HG02973 (cell line): ENCODE measurements at regions not wholly inside any gene's neighbourhood (a gene's known extent, or its start where the extent isn't known, plus 50 kb on each side); places are given as distances from the start of the nearest gene placed in this dataset.
A peak's percentile ranks its signal among the peaks of the same experiment; 100 is the strongest.

ENCODE experiments used
- ATAC-seq: cut with Tn5 transposase; IDR thresholded peaks from one replicate; pipeline ENCODE4 v1.9.1; 2021; ENCODE audit warnings: moderate library complexity; ENCODE audit not compliant: unreplicated experiment

GRCh38 chr14:71588576-71589215 lies 343.5 kb upstream of the RGS6 start:
- no peak for ATAC-seq

- no peak for ATAC-seq
Measured at GRCh38 chr14:71589609-71590008, 342.6 kb upstream of the RGS6 start.

GRCh38 chr14:71590131-71590530 lies 342.1 kb upstream of the RGS6 start:
- no peak for ATAC-seq

GRCh38 chr14:71591231-71591630 lies 341.0 kb upstream of the RGS6 start:
- no peak for ATAC-seq

- no peak for ATAC-seq
Measured at GRCh38 chr14:71591929-71592328, 340.3 kb upstream of the RGS6 start.

GRCh38 chr14:71592361-71592760 lies 339.9 kb upstream of the RGS6 start:
- no peak for ATAC-seq

GRCh38 chr14:71593966-71594365 lies 338.3 kb upstream of the RGS6 start:
- no peak for ATAC-seq

- no peak for ATAC-seq
Measured at GRCh38 chr14:71594821-71595220, 337.4 kb upstream of the RGS6 start.

- ATAC-seq, result no peak
Measured at GRCh38 chr14:71595441-71595840, 336.8 kb upstream of the RGS6 start.

- peak; percentile 21 for ATAC-seq
Measured at GRCh38 chr14:71597287-71597920, 334.8 kb upstream of the RGS6 start.

GRCh38 chr14:71597955-71598660 lies 334.1 kb upstream of the RGS6 start:
- peak; percentile 70 for ATAC-seq

- no peak for ATAC-seq
Measured at GRCh38 chr14:71600309-71600708, 331.9 kb upstream of the RGS6 start.

- ATAC-seq, result no peak
Measured at GRCh38 chr14:71602524-71602923, 329.7 kb upstream of the RGS6 start.

- no peak for ATAC-seq
Measured at GRCh38 chr14:71604231-71604630, 328.0 kb upstream of the RGS6 start.

- ATAC-seq, result no peak
Measured at GRCh38 chr14:71606064-71606463, 326.2 kb upstream of the RGS6 start.

GRCh38 chr14:71606575-71606974 lies 325.7 kb upstream of the RGS6 start:
- ATAC-seq, result no peak

- no peak for ATAC-seq
Measured at GRCh38 chr14:71607056-71607455, 325.2 kb upstream of the RGS6 start.

- ATAC-seq, result no peak
Measured at GRCh38 chr14:71610149-71610548, 322.1 kb upstream of the RGS6 start.

- no peak for ATAC-seq
Measured at GRCh38 chr14:71610797-71611196, 321.4 kb upstream of the RGS6 start.

GRCh38 chr14:71613168-71613567 lies 319.1 kb upstream of the RGS6 start:
- no peak for ATAC-seq

GRCh38 chr14:71616013-71616412 lies 316.2 kb upstream of the RGS6 start:
- ATAC-seq, result no peak

GRCh38 chr14:71618047-71618446 lies 314.2 kb upstream of the RGS6 start:
- ATAC-seq, result no peak
